Embryonic facial prominence (tissue), 1 donor: ENCODE measurements at regions not wholly inside any gene's neighbourhood (a gene's known extent, or its start where the extent isn't known, plus 50 kb on each side); places are given as distances from the start of the nearest gene placed in this dataset.

ENCODE experiments used
- DNase-seq: peaks from one replicate; pipeline ENCODE4 v3.0.0-alpha.2; 2016; ENCODE audit errors: extremely low spot score

GRCh38 chr3:23052208-23052607 is 150.9 kb upstream of the UBE2E2 start:
- no peak for DNase-seq

GRCh38 chr3:23052620-23053019 is 150.5 kb upstream of the UBE2E2 start:
- no peak for DNase-seq

DNA sequence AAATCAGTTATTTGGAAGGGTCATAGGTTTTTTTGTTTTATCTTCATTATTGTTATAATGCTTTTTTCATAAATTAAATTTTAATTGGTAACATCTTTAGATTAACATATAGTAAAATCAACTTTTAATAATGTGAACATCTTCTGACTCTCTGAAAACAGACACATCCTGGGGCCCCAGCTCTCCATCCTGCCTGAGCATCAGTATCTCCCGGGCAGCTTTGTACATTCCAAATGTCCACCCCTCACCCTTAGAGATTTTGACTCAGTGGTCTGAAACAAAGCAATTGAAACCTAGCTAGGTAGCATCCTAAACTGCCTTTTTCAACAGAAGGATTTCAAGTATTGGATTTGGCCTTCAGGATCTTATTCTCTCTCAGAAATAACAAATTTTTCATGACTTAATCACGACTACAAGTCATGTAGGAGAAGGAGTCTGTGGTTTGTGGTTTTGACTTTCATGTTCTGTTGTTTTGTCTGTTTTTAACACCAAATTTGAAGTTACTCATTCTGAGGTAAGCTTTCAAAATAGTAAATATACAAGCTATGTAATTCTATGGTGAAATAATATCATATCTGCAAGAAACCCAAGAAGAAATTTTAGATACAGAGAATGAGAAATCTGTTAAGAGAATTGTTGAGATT is 147.3 kb upstream of the UBE2E2 start:
- DNase-seq = no peak

DNA sequence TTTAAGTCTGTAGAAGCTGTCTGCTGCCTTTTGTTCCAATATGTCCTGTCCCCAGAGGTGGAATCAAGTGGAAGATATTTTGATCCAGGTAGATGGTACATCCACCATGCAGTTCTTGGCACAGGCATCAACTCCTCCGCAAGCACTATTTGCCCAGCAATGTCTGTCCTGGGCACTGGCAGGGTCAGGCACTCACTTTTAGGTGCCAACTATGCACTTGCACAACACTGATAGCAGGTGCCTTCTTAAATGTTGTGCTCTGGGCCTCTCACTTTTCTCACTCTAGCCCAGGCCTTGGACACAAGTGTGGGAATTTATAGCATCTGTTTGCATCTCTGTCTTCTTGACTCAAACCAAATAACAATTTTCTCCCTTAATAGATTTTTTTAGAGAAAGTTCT is 140.5 kb upstream of the UBE2E2 start:
- no peak for DNase-seq

DNA sequence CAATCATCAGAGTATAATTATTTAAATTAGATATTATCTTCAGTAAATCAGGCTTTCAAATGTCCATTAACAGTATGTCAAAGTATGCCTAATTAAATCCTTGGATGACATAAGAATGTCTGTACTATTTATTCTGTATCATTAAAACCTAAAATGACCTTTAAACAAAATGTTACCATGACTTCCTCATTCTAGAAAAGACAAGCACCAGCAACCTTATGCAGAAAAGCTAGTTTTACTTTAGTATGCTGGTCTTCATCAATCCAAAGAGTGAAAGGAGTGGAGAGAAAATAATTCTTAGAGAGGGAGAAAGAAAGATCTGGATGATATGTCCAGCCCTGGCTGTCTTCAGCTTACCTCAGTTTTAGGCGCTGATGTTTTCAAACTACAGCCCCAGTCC is 140.1 kb upstream of the UBE2E2 start:
- no peak for DNase-seq

GRCh38 chr3:23067116-23067515 is 136.0 kb upstream of the UBE2E2 start:
- no peak for DNase-seq

- no peak for DNase-seq
Observed at GRCh38 chr3:23068016-23068728, 135.0 kb upstream of the UBE2E2 start.

DNA sequence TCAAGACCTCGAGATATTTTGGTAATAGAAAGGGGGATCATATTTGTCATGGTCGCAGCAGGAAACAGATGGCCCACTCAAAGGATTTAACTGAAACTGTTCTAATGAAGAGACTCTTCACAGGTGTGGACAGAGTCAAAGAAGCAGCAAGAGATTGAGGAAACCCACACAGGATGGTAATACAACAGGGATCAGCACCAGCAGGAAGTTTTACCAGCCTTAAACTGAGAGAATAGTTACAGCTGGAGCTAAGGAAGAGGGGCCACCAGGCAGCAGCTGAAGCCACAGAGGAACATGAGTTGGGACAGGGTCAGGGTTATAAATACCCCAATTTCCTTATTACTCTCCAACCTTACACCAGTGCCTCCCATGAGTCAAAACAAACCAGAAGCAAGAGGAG is 131.8 kb upstream of the UBE2E2 start:
- no peak for DNase-seq

GRCh38 chr3:23071758-23072157 is 131.4 kb upstream of the UBE2E2 start:
- no peak for DNase-seq

DNA sequence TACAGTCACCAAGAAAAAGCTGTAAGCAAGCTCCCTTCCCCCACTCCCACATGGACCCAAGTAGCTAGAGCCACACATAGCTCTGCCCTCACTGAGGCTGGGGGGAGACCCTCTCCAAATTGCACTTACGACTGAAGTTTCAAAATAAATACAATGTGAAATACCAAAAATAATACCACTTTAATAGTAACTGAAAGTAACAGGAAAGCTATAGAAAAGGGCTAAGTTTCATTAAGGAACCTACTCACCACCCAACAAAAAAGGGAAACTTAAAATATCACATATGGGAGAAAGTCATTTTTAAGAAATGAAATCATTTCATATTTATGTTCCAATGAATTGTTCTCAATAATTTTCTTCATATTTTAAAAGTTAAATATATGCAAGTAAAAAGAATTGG is 130.4 kb upstream of the UBE2E2 start:
- DNase-seq = no peak

DNA sequence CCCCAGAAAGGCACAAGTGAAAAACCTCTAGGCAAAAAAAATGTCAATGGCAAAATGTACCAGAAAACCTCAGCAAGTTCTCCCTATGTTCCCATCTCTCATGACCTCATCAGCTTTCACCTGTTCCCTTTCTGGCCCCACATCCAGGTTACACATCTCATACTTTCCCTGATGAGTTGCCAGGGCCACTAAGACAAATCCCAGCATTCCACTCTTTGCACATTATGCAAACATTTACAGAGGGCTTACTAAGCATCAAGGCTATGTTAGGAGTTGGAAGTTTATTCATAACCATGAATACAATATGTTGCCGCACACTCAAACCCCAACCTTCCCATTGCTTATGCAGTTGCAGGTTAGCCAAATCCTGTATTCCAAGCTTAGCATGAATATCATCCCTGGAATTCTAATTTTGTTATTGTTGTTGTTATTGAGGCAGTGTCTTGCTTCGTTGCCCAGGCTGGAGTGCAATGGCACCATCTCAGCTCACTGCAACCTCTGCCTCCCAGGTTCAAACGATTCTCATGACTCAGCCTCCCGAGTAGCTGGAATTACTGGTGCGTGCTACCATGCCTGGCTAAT is 129.3 kb upstream of the UBE2E2 start:
- no peak for DNase-seq

GRCh38 chr3:23075496-23075895 is 127.6 kb upstream of the UBE2E2 start:
- peak; percentile 18 for DNase-seq

- no peak for DNase-seq
Observed at GRCh38 chr3:23076437-23076836, 126.7 kb upstream of the UBE2E2 start.

- DNase-seq = no peak
Observed at GRCh38 chr3:23077126-23077525, 126.0 kb upstream of the UBE2E2 start.

DNA sequence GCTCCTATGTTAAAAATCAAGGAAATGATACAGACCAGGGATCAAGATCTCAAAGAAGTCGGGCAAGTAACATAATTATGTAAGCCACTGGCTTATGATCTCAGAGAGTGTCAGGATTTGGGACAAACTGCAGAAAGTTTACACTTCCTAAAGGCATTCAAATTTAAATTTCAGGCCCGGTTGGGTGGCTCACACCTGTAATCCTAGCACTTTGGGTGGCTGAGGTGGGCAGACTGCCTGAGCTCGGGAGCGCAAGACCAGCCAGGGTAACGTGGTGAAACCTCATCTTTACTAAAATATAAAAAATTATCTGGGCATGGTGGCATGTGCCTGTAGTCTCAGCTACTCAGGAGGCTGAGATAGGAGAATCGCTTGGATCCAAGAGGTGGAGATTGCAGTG is 124.4 kb upstream of the UBE2E2 start:
- no peak for DNase-seq

GRCh38 chr3:23079976-23080375 is 123.2 kb upstream of the UBE2E2 start:
- DNase-seq = no peak

DNA sequence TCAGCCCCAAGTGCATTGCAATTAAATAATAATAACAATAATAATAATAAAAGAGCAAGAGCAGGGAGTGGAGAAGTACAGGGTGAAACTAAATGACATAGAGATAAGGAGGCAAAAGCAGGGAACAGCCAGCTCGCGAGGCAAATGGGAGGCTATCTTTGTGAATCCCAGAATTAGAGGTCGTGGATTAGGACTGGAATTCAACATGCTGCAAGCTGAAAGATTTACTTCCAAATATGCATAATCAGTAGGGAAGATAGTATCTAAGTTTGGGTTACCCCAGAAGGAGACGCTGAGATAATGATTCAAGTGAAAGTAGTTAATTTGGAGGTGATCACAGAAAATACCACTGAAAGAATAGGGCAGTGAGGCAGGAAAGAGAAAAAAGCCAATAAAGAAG is 119.4 kb upstream of the UBE2E2 start:
- DNase-seq = no peak

- DNase-seq = no peak
Observed at GRCh38 chr3:23084367-23084766, 118.8 kb upstream of the UBE2E2 start.

DNA sequence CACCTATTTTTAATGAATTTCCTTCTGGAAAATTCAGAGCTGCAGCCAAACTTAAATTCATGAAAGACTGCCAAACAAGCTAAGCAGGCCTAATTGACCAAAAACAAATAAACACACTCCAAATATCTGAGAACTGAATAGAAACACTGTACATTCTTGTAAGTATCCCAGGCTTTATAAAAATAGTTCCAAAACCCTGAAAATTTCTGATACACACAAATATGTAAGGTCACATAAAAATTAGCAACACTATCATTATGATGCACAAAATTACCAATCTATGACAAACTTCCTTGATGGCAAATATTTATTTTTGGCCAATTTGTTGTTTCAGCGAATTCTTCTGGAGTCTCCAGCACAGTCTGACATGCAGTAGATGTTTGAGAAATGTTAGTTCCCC is 117.9 kb upstream of the UBE2E2 start:
- no peak for DNase-seq

- no peak for DNase-seq
Observed at GRCh38 chr3:23086331-23086730, 116.8 kb upstream of the UBE2E2 start.

DNA sequence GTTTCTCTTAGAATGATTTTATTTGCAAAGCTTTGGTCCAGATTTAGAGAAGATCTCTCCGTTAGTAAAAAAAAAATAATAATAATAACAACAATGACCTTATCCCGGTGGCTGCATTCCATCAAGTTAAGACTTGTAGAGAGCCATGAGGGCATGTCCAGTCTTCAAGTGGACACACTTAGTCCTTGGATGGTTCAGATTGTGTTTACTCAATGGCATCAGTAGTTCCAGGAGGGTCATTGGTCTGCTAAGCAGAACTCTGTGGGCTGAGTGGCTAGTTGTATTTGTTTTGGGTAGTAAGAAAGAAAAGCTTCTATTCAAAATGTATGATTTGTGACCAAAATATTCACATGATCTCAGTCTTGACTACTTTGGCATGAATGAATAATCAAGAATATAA is 116.3 kb upstream of the UBE2E2 start:
- DNase-seq = no peak

DNA sequence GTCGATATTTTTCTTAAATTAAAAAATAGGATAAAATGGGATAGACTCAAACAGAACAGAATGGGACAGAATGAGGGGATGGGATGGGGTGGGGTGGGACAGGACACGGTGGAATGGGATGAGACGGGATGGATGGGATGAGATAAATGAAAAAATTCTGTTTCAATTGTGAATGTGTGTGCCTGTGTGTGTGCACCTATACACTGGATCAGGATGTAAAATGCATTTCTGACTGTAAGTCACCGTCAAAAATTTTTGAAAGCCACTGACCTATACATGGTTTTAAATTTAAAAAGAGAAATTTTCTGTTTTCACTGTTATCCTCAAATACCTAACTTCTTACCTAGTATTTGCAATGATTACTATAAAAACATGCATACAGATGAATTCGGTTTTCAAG is 108.7 kb upstream of the UBE2E2 start:
- DNase-seq = no peak

DNA sequence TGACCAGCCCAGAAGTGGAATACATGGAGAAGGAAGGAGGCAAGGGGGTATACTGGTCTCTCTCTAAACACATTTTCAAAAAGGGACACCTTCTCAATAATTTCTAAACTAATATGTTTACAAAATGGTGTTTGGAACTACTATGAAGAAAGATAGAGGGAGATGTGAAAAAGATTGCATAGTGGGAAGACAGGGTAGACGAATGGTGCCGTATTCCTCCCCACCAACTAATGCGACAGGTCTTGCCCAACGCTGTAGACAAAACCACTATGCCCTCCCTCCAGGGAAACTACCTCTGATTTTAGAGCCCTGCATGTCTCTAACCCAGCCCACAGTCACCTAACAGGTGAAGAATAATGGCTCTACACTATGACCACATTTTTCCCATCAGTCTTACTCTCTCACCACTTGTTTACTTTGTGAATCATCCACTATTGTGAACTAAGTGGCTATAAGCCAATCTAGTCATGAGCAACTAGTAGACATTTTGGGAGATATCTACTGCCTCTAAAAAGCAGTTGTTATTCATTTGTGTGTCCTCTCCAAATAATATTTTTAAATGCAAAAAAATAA is 108.2 kb upstream of the UBE2E2 start:
- DNase-seq = no peak
